ENCODE measurements at regions not wholly inside any gene's neighbourhood (a gene's known extent, or its start where the extent isn't known, plus 50 kb on each side); places are given as distances from the start of the nearest gene placed in this dataset.

DNA sequence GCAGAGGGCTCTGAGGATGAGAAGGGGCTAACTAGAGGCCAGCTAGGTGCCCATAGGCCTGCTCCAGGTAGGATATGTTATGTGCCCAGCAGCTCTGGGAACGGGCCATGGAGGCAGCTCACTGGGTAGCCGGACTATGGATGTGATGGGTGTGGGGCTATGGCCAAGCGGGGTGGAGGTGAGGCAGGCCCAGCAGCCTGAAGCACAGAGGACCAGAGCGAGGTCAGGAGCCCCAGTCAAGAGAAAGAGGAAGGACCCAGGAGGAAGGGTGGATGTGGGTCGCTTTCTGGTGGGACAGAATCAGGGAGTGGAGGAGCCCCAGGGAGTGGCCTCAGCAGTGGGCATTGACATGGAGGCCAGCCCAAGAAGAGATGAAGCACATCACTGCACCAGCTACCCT, 117.9 kb upstream of the MLN start:
- no peak for DNase-seq

DNA sequence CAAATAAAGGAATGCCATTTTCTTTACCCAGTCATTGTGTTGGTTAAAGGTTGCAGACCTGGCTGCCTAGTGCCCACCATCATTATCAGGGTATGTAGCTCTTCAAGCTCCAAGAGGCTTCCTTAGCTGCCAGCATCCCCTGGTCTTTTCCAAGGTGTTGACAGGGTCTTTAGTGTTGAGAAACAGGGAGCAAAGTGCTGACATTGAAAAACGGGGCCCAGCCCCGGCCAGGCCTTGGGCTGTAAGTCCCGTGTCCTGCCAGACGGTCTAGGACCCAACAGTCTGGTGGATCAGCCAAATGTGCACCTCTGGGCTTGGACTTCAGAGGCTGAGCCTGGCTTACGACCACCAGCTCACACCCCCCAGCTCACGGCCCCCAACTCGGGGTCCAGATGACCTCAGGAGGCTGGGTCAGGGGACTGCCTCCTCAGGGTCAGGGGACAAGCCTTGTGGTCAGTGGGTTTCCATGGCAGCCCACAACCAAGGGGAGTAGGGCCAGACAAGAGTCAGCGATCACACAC, 114.4 kb upstream of the MLN start:
- DNase-seq, result no peak

DNA sequence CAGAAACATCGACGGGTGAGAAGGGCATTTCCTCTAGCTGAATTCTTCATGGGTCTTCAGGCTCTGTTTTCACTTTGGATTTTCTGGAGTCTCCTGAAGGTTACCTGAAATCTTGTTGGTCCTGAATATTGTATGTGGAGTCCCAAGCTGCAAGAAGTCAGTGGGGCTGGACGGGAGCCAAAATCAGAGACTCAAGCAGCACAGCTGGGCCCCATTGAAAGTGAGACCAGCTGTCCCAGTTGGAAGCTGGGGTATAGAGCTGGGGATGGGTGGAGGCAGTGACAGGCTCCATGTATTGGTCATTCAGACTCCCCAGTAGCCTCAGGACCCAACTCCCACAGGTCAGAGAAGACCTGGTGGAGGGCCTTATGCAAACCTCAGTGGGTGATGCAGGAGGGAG, 111.3 kb upstream of the MLN start:
- DNase-seq, result no peak

- DNase-seq, result peak; percentile 47
Observed at GRCh38 chr6:33914645-33915044, 110.8 kb upstream of the MLN start.

DNA sequence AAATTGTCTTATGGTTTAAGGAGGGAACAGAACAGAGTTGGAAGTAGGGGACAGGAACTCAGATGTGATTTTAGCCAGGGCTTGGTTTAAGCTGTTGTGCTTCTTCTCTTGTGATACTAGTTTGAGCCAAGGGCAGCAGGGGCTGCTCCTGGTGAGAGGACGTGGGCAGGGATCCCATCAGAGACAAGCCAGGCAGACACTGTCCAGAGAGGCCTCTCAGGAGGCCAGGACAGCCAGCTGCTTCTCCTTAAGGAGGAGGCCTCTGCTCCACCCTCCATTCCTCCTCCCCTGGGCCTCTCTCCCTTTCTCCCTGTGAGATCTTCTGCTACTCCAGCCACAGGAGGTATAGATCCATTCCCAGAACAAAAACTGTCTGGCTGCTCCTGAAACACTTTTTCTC, 108.4 kb upstream of the MLN start:
- no peak for DNase-seq

DNA sequence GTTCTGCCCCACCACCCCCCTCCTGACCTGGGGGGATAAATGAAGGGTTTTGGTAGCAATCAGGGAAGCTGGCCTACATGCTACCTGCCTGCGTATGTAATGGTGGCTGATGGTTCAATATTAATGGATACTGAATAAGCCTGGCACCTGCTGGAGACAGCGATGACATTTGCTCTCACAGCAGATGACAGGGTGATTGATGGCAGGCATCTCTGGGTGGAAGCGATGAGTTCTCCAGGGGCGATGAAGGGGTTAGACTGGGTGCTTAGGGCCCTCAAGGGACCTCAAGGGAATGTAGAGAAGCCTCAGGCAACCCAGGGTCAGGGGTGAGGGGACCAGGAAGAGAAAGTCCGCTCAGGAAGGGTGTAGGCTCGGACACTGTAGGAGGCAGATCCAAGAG, 107.7 kb upstream of the MLN start:
- DNase-seq, result no peak

DNA sequence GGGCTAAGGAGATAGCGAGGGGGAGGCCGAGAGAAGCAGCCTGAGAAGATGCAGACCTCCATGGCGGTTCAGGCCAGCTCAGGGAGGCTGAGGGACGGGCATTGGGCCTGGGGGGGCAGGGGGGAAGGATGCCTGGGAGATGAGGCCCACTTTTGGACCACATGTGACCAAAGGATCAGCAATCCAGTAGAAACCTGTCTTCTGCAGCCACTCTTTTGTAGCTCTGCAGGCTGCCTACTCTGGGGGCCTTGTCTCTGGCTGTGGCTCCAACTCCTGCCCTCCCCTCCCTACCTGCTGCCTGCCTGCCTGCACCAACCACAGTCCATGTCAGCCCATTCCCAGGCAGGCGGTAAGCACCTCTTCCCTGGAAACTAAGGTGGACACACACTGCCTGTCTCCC, 106.8 kb upstream of the MLN start:
- no peak for DNase-seq

DNA sequence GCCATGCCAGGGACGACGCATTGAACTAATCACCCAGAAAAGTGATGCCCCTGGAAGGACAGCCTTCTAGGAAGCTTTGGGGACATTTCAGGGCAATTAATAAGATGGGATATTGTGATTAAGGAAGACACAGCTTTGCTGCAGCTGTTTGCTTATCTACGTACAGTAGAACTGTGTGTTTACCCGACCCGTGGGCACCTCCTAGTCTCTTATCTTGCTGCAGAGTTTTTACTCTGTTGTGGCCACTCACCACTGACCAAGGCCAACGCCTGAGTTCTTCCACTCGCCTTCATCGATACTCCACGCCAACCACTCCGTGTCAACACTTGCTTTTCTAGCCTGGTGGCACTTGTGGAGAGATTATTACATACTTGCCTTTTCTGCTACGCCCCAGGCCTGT, 105.9 kb upstream of the MLN start:
- DNase-seq, result no peak

DNA sequence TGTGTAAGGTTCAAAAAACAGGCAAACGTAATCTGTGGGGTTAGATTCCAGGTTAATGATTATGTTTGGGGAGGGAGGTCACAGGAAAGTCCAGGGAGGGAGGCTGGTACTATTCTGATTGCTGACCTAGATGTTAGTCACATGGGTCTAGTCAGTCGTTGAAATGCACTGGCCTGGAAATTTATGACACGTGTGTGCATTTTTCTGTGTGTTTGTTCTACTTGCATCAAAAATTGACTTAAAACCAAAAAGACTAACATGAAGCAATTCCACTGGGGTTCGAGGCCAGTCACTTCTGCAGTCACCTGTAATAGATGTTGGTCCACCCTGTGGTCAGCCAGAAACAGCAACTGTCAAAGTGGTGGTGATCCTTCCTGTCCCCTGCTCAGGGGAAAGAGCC, 104.2 kb upstream of the MLN start:
- DNase-seq, result no peak

GRCh38 chr6:33907227-33907626, 103.4 kb upstream of the MLN start:
- DNase-seq, result no peak

DNA sequence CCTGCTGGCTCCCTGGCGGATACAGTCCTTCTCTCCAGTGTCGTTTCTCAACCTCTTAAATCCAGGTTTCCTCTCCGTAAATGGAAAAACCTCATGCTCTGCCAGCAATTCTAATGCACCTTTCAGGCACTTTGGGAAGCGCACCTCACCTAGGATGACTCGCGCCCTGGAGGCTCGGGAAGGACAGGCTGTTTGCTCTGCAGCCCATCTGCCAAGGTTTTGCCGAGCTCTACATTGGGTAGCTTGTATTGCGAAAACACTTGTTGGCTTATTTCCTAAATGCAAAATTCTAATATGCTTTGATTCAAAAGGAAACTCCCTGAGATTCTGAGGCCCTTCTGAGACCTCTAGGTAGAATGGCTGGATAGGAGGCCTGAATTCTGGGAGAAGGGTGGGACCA, 102.6 kb upstream of the MLN start:
- no peak for DNase-seq

DNA sequence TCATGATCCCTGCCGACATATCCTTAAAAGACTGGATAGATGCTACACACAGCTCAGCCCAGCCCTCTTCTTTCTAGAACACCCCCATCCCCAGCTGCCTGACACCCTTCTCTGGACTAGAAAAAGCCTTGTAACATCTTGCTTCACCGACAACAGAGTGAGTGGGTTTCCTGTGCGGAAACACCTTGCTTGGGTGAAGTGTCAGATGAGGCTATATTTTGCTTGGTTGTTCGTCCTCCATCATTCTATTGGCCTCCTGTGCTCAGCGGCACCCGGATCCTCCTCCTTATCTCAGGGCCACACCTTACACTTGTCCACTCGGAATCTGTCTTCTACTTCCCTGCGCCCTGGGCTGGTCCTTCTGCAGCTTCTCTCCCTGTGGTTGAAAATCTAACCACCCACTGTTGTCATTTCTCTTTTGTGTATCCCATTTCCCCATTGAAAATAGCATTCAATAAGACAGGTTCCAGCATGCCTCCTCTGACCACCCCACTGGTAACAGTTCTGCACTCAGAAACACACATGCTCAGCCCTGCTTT, 101.3 kb upstream of the MLN start:
- DNase-seq, result peak; percentile 60

GRCh38 chr6:33904747-33905065, 100.9 kb upstream of the MLN start:
- no peak for DNase-seq

DNA sequence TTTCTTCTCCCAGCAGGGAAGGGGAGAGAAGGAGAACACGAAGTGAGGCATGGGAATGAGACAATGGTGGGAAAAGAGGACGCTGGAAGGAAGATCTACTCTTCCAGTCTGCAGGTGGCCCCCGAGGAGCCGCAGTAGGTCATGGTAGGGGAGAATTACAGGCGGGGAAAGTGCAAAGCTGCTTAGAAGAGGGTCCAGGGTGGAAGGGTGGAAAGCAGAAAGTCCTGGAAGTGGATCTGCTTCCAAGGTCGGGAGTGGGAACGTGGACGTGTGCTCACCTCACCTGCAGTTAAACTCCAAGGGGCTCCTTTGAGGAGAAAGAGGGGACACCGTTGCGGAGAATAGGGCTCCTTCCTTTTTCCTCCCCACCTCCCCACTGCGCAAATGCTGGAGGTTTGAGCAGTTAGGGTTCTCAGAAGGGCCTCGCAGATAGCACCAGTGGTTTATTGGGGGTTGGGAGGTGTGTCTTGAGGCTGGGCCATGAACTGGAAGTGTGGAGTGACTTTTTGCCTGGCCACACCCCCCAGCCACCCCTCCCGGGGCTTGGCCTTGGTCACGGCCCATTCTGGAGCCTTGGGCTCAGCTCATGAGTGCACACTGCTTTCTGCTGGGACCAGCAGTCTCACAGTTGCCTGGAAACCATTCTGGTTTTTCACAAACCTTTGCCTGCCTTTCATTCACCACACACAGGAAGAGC, 100.4 kb upstream of the MLN start:
- peak; percentile 66 for DNase-seq

- DNase-seq, result no peak
Observed at GRCh38 chr6:33903579-33903978, 99.8 kb upstream of the MLN start.

DNA sequence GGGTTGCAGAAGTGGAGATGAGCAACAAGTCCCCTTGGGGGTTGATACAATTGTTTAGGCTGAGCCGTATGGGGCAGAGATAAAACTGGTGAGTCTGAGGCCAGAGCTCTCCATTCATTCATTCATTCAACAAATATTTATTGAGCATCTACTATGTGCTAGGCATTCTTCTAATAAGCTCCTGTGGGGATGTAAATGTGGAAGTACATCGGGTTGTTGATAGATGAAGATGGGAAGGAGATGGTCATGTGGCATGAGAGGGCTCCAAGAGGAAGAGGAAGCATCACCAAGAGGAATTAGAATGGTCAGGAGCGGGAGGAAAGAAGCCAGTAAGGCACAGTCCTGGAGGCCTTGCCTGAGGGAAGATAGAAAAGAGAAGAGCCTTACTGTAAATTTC, 98.7 kb upstream of the MLN start:
- no peak for DNase-seq

GRCh38 chr6:33901822-33902456, 98.1 kb upstream of the MLN start:
- DNase-seq, result no peak

GRCh38 chr6:33898771-33899170, 95.0 kb upstream of the MLN start:
- DNase-seq, result no peak

DNA sequence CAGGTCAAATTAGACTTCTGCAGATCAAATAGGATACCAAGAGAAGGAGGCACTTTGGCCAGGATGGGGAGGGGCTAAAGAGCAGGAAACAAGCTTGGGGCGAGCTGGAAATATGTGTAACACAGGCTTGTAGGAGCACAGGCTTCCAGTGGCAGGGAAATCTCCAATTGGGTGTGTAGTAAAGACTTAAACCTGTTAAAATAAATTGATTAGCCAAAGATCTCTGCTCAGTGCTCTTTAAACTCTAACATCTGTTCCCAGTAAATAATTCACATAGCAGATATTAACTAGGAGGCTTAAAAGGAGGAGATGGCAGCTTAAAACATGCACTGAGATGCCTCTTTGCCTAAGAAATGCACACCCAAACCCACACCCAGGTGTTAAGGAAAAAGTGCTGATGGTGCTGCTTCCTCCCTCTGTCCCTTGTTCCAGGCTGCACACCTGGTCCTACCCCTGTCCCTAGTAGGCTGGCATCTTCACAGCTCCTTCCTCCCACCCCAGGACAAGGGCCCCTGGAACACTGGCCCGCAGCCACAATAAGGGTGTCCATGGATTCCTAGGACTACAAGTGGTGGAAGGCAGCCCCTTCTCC, 93.5 kb upstream of the MLN start:
- DNase-seq, result no peak

GRCh38 chr6:33896391-33897188, 92.8 kb upstream of the MLN start:
- no peak for DNase-seq

- no peak for DNase-seq
Observed at GRCh38 chr6:33895988-33896387, 92.2 kb upstream of the MLN start.

DNA sequence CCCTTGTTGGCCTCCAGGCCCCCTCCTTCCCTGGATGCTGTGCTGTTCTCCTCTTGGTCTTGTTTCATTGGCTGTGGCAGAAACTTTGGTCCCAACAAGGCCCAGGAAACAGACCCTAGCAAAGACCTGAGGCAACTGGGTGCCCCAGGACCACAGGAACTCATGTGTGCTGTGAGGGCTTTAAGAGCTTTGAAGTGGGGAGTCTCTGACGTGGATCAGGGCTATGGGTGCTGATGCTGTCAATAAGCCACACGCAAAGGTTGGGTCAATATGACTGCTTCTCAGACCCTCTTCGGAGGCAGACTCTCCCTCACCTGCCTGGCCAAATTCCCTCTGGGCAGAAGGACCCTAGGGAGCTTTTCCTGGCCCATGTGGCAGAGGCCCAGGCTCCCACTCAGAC, 91.5 kb upstream of the MLN start:
- peak; percentile 22 for DNase-seq

GRCh38 chr6:33894438-33894837, 90.6 kb upstream of the MLN start:
- no peak for DNase-seq
